ENCODE measurements at regions not wholly inside any gene's neighbourhood (a gene's known extent, or its start where the extent isn't known, plus 50 kb on each side); places are given as distances from the start of the nearest gene placed in this dataset.

DNA sequence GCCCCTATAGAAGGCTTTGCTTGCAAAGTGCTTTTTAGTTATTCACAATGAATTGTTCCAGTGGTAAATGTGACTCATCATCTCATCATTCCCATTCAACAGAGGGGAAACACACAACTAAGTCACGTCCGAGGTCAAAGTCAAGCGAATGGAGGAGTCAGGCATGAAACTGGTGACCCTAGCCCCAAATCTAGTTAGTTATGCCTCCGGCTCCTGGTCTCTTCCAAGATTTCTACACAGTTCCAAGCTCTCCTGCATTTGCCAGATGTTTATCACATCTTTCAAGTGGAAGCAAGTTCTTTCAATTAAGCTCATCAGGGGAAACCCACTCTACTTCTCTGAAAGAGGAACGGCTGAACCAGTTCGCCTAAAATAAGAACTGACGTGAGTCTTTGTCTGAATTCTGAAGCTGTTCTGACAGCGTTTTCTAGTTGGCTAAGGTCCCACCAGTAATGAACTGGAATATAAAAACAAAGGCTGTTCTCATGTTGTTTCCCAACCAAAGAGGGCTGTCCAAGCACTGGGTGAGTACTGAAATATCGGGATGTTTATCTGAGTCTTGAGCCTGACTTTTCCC lies 140.9 kb upstream of the NRBF2 start:
- ChIA-PET CTCF (no interaction called here), POLR2A (no interaction called here)
- no peaks in the 10 kb centered on the region for H3K27me3 ChIP-seq (replicated peaks; ENCODE audit: control insufficient read depth, insufficient read depth, low read length)
- no peaks in the 10 kb centered on the region for H3K36me3 ChIP-seq (ENCODE audit: control insufficient read depth, insufficient read depth, low read length)
- H3K4me3 ChIP-seq (ENCODE audit: low read depth, low read length), result no peak overlapping the region
- no peaks in the 10 kb centered on the region for H3K36me3 Mint-ChIP-seq (ENCODE audit: insufficient read depth, unreplicated experiment)
- no peak overlapping the region for H3K4me3 Mint-ChIP-seq (ENCODE audit: unreplicated experiment)
- H3K27ac Mint-ChIP-seq (ENCODE audit: unreplicated experiment), result no peak overlapping the region
- H3K4me1 Mint-ChIP-seq (ENCODE audit: low read depth, unreplicated experiment), result no peaks in the 10 kb centered on the region
- H3K9me3 Mint-ChIP-seq (ENCODE audit: unreplicated experiment), result no peaks in the 10 kb centered on the region
- DNase-seq, result no peak
- BruUV-seq (replicated peaks), result no TSS peak
- no peaks in the 10 kb centered on the region for H3K9me3 ChIP-seq
- H3K4me1 ChIP-seq, result no peaks in the 10 kb centered on the region
- TF ChIP-seq, protein P1, sequence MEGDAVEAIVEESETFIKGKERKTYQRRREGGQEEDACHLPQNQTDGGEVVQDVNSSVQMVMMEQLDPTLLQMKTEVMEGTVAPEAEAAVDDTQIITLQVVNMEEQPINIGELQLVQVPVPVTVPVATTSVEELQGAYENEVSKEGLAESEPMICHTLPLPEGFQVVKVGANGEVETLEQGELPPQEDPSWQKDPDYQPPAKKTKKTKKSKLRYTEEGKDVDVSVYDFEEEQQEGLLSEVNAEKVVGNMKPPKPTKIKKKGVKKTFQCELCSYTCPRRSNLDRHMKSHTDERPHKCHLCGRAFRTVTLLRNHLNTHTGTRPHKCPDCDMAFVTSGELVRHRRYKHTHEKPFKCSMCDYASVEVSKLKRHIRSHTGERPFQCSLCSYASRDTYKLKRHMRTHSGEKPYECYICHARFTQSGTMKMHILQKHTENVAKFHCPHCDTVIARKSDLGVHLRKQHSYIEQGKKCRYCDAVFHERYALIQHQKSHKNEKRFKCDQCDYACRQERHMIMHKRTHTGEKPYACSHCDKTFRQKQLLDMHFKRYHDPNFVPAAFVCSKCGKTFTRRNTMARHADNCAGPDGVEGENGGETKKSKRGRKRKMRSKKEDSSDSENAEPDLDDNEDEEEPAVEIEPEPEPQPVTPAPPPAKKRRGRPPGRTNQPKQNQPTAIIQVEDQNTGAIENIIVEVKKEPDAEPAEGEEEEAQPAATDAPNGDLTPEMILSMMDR (IDR thresholded peaks at IDR 0.05; ENCODE audit: insufficient read depth in 1 of 2, low read depth in 1 of 2, low read length in 1 of 2, severe bottlenecking in 1 of 2, unreplicated experiment in 1 of 2), result no peak
- intact Hi-C loops (cut with micrococcal nuclease; ENCODE audit: unreplicated experiment), result no loop called here
- H3K27me3 Mint-ChIP-seq (ENCODE audit: insufficient read depth, unreplicated experiment), result peaks cover 8% of the 10 kb centered on the region

DNA sequence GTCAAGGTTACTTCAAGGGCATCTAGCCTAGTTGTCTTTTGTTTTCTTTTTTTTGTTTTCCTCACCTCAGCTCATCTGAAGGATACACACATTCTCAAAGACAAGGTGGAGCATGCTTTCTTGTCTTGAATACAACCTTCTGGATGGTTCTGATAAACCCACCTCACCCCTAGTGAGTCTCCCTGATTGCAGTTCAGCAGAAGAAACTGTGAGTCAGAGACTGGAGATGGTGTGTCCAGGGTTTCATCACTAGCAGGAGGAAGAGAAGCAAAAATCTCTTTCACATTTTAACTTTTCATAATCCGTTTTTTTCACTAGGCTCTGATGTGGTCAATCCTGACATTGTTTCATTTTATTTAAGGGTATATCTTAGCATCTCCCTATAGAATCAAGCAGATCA lies 143.0 kb upstream of the NRBF2 start:
- TF ChIP-seq, protein P1 (IDR thresholded peaks at IDR 0.05; ENCODE audit: insufficient read depth in 1 of 2, low read depth in 1 of 2, low read length in 1 of 2, severe bottlenecking in 1 of 2, unreplicated experiment in 1 of 2), result no peak
- no TSS peak for BruUV-seq (replicated peaks)
- H3K4me1 Mint-ChIP-seq (ENCODE audit: low read depth, unreplicated experiment), result no peaks in the 10 kb centered on the region
- DNase-seq, result no peak
- no peaks in the 10 kb centered on the region for H3K27me3 ChIP-seq (replicated peaks; ENCODE audit: control insufficient read depth, insufficient read depth, low read length)
- no peaks in the 10 kb centered on the region for H3K36me3 Mint-ChIP-seq (ENCODE audit: insufficient read depth, unreplicated experiment)
- no peaks in the 10 kb centered on the region for H3K36me3 ChIP-seq (ENCODE audit: control insufficient read depth, insufficient read depth, low read length)
- H3K4me3 ChIP-seq (ENCODE audit: low read depth, low read length), result no peak overlapping the region
- intact Hi-C loops (cut with micrococcal nuclease; ENCODE audit: unreplicated experiment), result no loop called here
- POLR2A ChIA-PET, result no interaction called here
- H3K4me1 ChIP-seq, result no peaks in the 10 kb centered on the region
- no peak overlapping the region for H3K27ac Mint-ChIP-seq (ENCODE audit: unreplicated experiment)
- H3K9me3 Mint-ChIP-seq (ENCODE audit: unreplicated experiment), result no peaks in the 10 kb centered on the region
- CTCF ChIA-PET, result no interaction called here
- no peaks in the 10 kb centered on the region for H3K9me3 ChIP-seq
- peaks cover 7% of the 10 kb centered on the region for H3K27me3 Mint-ChIP-seq (ENCODE audit: insufficient read depth, unreplicated experiment)
- no peak overlapping the region for H3K4me3 Mint-ChIP-seq (ENCODE audit: unreplicated experiment)

DNA sequence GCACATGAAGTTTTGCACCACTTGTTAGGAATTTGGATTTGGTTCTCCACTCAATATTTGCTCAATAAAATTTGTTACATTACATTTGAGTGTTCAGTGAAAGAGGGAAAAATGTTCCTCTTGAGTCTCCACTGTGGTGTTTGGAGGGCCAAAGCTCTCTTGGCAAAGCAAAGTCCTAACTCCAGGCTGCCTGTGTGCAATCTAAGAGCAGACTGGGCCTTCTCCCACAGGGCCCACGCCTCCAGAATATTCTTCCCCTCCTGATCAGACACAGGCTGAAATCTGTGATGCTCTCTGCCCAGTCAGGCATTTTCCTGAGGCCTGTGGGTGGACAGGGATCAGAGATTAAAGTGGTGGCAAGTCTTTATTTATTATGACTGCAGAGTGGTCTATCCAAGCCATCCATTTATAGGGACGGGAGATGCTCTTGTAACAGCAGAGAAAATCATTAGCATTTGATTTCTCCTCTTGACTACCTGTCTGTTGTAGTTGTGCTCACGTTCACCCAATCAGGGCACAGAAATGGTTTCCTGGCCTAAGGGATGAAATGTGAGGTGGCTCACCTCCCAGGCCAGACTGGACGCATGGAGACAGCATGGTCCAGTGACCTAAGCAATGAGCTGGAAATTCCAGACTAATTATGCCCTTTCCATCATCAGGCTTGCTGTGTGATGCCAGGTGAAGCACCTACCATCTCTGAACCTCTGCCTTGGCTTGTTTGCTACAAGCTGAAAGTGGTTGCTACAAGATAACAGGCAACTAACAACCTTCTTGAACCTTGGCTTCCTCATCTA lies 147.1 kb upstream of the NRBF2 start:
- H3K9me3 ChIP-seq, result no peaks in the 10 kb centered on the region
- DNase-seq, result no peak
- Mint-ChIP-seq H3K36me3 (ENCODE audit: insufficient read depth, unreplicated experiment) (no peaks in the 10 kb centered on the region), H3K4me1 (ENCODE audit: low read depth, unreplicated experiment) (peaks cover 7% of the 10 kb centered on the region), H3K4me3 (ENCODE audit: unreplicated experiment) (no peak overlapping the region), H3K27ac (ENCODE audit: unreplicated experiment) (no peak overlapping the region), H3K27me3 (ENCODE audit: insufficient read depth, unreplicated experiment) (peaks cover 9% of the 10 kb centered on the region), H3K9me3 (ENCODE audit: unreplicated experiment) (no peaks in the 10 kb centered on the region)
- ChIA-PET POLR2A (no interaction called here), CTCF (no interaction called here)
- no peaks in the 10 kb centered on the region for H3K4me1 ChIP-seq
- H3K27me3 ChIP-seq (replicated peaks; ENCODE audit: control insufficient read depth, insufficient read depth, low read length), result no peaks in the 10 kb centered on the region
- no TSS peak for BruUV-seq (replicated peaks)
- H3K4me3 ChIP-seq (ENCODE audit: low read depth, low read length), result no peak overlapping the region
- intact Hi-C loops (cut with micrococcal nuclease; ENCODE audit: unreplicated experiment), result no loop called here
- TF ChIP-seq, protein P1 (IDR thresholded peaks at IDR 0.05; ENCODE audit: insufficient read depth in 1 of 2, low read depth in 1 of 2, low read length in 1 of 2, severe bottlenecking in 1 of 2, unreplicated experiment in 1 of 2), result no peak
- H3K36me3 ChIP-seq (ENCODE audit: control insufficient read depth, insufficient read depth, low read length), result no peaks in the 10 kb centered on the region
